ENCODE measurements at regions not wholly inside any gene's neighbourhood (a gene's known extent, or its start where the extent isn't known, plus 50 kb on each side); places are given as distances from the start of the nearest gene placed in this dataset.

DNA sequence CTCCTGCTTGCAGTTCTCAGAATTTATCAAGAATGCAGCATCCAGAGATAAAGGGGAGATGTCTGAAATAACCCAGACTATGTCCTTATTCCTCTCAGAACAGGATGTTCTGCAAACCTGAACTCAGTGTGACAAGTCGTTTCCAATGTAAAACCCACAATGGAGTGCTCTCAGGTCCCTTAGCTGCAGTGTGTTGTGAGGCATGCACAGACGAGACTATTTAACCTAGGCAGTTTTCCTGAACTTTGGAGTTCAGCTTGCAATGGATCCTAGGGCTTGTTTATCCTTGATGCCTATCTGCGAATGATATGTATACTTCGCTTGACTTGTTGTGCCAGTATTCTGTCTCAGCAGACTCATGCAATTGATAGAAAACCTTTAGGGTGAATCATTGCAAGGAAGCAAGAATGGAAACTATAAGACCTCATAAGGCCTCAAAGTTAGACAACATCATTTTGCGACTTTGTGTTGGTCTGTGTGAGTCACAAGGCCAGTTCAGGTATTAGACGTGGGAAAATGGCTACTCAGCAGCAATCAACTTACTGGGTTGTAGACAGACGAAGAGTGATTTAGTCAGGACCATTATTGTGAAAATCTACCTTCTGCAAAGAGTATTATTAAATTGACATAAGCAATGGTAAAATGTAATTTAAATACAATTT is 2439.9 kb upstream of the PCDH20 start:
- no peak overlapping the region for H2AFZ ChIP-seq (ENCODE audit: low read depth, low read length)
- H3K27ac ChIP-seq (ENCODE audit: low read length), result no peak overlapping the region
- no peak overlapping the region for H3K4me2 ChIP-seq (ENCODE audit: low read length)

DNA sequence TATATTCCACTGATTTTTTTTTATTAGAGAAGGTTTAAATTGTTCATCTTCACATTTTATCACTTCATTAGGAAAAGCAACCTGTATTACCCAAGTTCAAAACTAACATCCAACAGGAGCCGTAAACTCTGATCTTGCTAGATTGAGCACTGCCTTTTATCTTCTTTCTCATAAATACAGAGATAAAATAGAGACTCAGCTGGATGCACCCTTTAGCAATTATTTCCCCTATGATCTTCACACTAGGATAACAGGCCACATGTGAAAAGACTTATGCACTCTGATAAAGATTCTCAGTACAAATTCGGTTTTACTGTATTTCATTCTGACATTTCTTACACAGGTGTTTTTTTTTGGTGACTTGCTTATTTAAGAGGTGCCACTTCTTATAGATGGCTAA is 2438.2 kb upstream of the PCDH20 start:
- H3K4me2 ChIP-seq (ENCODE audit: low read length), result no peak overlapping the region
- H3K9me3 ChIP-seq (ENCODE audit: insufficient read depth, low read length), result no peaks in the 10 kb centered on the region

More for the DNA sequence above, 2439.9 kb upstream of the PCDH20 start:
- Histone ChIP-seq H3K9ac (ENCODE audit: low read length) (no peak overlapping the region), H4K20me1 (ENCODE audit: insufficient read depth, low read length) (no peaks in the 10 kb centered on the region), H3K36me3 (replicated peaks; ENCODE audit: low read depth, low read length) (no peaks in the 10 kb centered on the region), H3K27me3 (ENCODE audit: low read depth, low read length) (no peaks in the 10 kb centered on the region), H3K9me3 (ENCODE audit: insufficient read depth, low read length) (no peaks in the 10 kb centered on the region), H3K4me3 (ENCODE audit: low read length) (no peak overlapping the region), H3K79me2 (ENCODE audit: low read length) (no peaks in the 10 kb centered on the region), H3K4me1 (ENCODE audit: low read length) (no peaks in the 10 kb centered on the region)
- no peak for TF ChIP-seq EZH2phosphoT487 (IDR thresholded peaks at IDR 0.05; ENCODE audit: low read depth)
- TF ChIP-seq, protein P1, sequence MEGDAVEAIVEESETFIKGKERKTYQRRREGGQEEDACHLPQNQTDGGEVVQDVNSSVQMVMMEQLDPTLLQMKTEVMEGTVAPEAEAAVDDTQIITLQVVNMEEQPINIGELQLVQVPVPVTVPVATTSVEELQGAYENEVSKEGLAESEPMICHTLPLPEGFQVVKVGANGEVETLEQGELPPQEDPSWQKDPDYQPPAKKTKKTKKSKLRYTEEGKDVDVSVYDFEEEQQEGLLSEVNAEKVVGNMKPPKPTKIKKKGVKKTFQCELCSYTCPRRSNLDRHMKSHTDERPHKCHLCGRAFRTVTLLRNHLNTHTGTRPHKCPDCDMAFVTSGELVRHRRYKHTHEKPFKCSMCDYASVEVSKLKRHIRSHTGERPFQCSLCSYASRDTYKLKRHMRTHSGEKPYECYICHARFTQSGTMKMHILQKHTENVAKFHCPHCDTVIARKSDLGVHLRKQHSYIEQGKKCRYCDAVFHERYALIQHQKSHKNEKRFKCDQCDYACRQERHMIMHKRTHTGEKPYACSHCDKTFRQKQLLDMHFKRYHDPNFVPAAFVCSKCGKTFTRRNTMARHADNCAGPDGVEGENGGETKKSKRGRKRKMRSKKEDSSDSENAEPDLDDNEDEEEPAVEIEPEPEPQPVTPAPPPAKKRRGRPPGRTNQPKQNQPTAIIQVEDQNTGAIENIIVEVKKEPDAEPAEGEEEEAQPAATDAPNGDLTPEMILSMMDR (IDR thresholded peaks at IDR 0.05; ENCODE audit: low read depth, low read length), result no peak

DNA sequence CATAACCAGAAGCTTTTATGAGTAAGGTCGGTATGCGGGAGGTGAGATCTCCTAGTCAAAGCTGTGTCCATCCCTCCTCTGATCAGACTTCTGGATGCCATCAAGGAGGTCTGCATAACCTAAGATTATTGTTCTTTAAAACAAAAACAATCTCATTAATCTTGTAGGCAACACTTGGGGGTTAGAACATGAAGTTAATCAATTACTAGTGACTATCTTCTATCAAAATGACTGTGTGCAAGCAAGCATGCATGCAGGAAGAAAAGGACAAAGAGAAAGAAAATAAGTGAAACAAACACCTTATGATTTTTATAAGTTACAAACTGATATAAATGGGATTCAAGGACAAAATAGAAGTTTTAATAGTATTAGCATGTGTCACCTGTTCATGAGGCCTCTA is 2435.9 kb upstream of the PCDH20 start:
- no peak for TF ChIP-seq EZH2phosphoT487 (IDR thresholded peaks at IDR 0.05; ENCODE audit: low read depth)
- TF ChIP-seq, protein P1 (IDR thresholded peaks at IDR 0.05; ENCODE audit: low read depth, low read length), result no peak

More for the DNA sequence above, 2438.2 kb upstream of the PCDH20 start:
- no peaks in the 10 kb centered on the region for H3K36me3 ChIP-seq (replicated peaks; ENCODE audit: low read depth, low read length)
- H2AFZ ChIP-seq (ENCODE audit: low read depth, low read length), result no peak overlapping the region
- H3K27me3 ChIP-seq (ENCODE audit: low read depth, low read length), result no peaks in the 10 kb centered on the region
- H3K79me2 ChIP-seq (ENCODE audit: low read length), result no peaks in the 10 kb centered on the region
- no peak overlapping the region for H3K4me3 ChIP-seq (ENCODE audit: low read length)
- H3K4me1 ChIP-seq (ENCODE audit: low read length), result no peaks in the 10 kb centered on the region
- H4K20me1 ChIP-seq (ENCODE audit: insufficient read depth, low read length), result no peaks in the 10 kb centered on the region
- no peak overlapping the region for H3K9ac ChIP-seq (ENCODE audit: low read length)
- TF ChIP-seq, protein P1 (IDR thresholded peaks at IDR 0.05; ENCODE audit: low read depth, low read length), result no peak
- no peak for TF ChIP-seq EZH2phosphoT487 (IDR thresholded peaks at IDR 0.05; ENCODE audit: low read depth)
- H3K27ac ChIP-seq (ENCODE audit: low read length), result no peak overlapping the region

DNA sequence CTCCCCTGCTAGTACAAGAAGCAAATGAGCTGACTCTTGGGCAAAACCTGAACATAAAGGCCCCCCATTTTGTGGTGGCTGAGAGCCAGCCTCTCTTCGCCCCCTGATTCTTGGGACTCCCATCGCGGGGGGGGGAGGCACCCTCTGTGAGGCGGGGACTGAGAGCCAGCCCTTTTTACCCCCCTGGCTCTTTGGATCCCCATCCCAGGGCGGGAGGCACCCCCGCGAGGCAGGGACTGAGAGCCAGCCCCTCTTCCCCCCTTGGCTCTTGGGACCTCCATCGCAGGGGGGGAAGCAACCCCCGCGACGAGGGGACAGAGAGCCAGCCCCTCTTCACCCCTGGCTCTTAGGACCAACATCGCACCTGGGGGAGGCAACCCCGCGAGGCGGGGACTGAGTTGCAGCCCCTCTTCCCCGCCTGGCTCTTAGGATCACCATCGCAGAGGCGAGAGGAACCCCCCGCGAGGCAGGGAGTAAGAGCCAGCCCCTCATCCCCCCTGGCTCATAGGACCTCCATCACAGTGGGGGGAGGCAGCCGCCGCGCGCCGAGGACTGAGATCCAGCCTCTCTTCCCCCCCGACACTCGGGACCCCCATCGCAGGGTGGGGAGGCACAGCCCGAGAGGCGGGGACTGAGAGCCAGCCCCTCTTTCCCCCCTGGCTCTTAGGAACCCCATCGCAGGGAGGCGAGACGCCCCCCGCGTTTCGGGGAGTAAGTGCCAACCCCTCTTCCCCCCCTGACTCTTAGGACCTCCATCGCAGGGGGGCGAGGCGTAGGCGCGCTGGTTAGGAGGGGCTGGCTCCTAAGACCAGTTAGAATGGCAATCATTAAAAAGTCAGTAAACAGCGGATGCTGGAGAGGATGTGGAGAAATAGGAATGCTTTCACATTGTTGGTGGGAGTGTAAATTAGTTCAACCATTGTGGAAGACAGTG is 2428.4 kb upstream of the PCDH20 start:
- no peak overlapping the region for H3K27ac ChIP-seq (ENCODE audit: low read length)
- no peaks in the 10 kb centered on the region for H3K27me3 ChIP-seq (ENCODE audit: low read depth, low read length)
- no peak overlapping the region for H3K4me3 ChIP-seq (ENCODE audit: low read length)
- no peak overlapping the region for H3K4me2 ChIP-seq (ENCODE audit: low read length)
- H3K9me3 ChIP-seq (ENCODE audit: insufficient read depth, low read length), result 0 out of 2 replicates have a peak, but pooled peaks cover 3% of the 10 kb centered on the region
- no peaks in the 10 kb centered on the region for H3K36me3 ChIP-seq (replicated peaks; ENCODE audit: low read depth, low read length)
- H3K9ac ChIP-seq (ENCODE audit: low read length), result no peak overlapping the region
- no peak overlapping the region for H2AFZ ChIP-seq (ENCODE audit: low read depth, low read length)
- no peaks in the 10 kb centered on the region for H3K4me1 ChIP-seq (ENCODE audit: low read length)
- H3K79me2 ChIP-seq (ENCODE audit: low read length), result no peaks in the 10 kb centered on the region
- H4K20me1 ChIP-seq (ENCODE audit: insufficient read depth, low read length), result no peaks in the 10 kb centered on the region
- no peak for TF ChIP-seq EZH2phosphoT487 (IDR thresholded peaks at IDR 0.05; ENCODE audit: low read depth)
- TF ChIP-seq, protein P1 (IDR thresholded peaks at IDR 0.05; ENCODE audit: low read depth, low read length), result no peak

More for the DNA sequence above, 2435.9 kb upstream of the PCDH20 start:
- Histone ChIP-seq H3K27me3 (ENCODE audit: low read depth, low read length) (no peaks in the 10 kb centered on the region), H3K9ac (ENCODE audit: low read length) (no peak overlapping the region), H3K4me3 (ENCODE audit: low read length) (no peak overlapping the region), H3K4me2 (ENCODE audit: low read length) (no peak overlapping the region), H2AFZ (ENCODE audit: low read depth, low read length) (no peak overlapping the region), H3K9me3 (ENCODE audit: insufficient read depth, low read length) (no peaks in the 10 kb centered on the region), H3K79me2 (ENCODE audit: low read length) (no peaks in the 10 kb centered on the region), H3K4me1 (ENCODE audit: low read length) (no peaks in the 10 kb centered on the region), H3K36me3 (replicated peaks; ENCODE audit: low read depth, low read length) (no peaks in the 10 kb centered on the region), H4K20me1 (ENCODE audit: insufficient read depth, low read length) (no peaks in the 10 kb centered on the region), H3K27ac (ENCODE audit: low read length) (no peak overlapping the region)
